ENCODE measurements at regions not wholly inside any gene's neighbourhood (a gene's known extent, or its start where the extent isn't known, plus 50 kb on each side); places are given as distances from the start of the nearest gene placed in this dataset.

DNA sequence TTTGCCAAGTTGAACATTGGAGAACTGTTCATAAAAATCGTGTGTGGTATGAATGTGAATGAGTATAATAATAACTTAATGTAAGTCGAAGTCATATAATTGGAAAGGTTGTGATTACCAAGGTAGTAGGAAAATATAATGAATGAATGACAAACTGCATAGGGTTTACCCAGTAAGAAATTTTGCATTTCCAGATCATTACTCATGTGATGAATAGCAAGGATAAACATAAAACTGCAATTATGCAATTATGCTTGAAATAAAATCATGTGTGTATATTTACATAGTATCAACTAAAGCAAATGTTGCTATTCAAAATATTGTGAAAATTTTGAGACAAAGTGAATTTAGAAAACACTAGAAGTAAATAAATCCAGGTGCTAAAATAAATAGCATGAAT is 1108.7 kb upstream of the TMEFF2 start:
- no peak for TF ChIP-seq EP300 (IDR thresholded peaks at IDR 0.05; ENCODE audit: borderline replicate concordance in 1 of 2, low read depth in 2 of 2, low read length in 2 of 2)
- TF ChIP-seq POLR2A (IDR thresholded peaks at IDR 0.05; ENCODE audit: control extremely low read depth in 1 of 2, low read depth in 2 of 2, low read length in 2 of 2), result no peak
- TF ChIP-seq, protein P1, sequence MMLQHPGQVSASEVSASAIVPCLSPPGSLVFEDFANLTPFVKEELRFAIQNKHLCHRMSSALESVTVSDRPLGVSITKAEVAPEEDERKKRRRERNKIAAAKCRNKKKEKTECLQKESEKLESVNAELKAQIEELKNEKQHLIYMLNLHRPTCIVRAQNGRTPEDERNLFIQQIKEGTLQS (IDR thresholded peaks at IDR 0.05; ENCODE audit: insufficient read depth, low read depth, low read length), result no peak
- TF ChIP-seq ATF2 (IDR thresholded peaks at IDR 0.05; ENCODE audit: low read length), result no peak
- TF ChIP-seq CTCF (IDR thresholded peaks at IDR 0.05; ENCODE audit: control extremely low read depth in 1 of 3, insufficient read depth in 1 of 3, low read depth in 1 of 3, low read length in 3 of 3), result no peak
- TF ChIP-seq CBX8 (IDR thresholded peaks at IDR 0.05; ENCODE audit: borderline replicate concordance, low read depth, low read length), result no peak
- no peak for TF ChIP-seq JUN (IDR thresholded peaks at IDR 0.05; ENCODE audit: low read depth, low read length)
